HEK293 (cell line): ENCODE measurements at regions not wholly inside any gene's neighbourhood (a gene's known extent, or its start where the extent isn't known, plus 50 kb on each side); places are given as distances from the start of the nearest gene placed in this dataset.

Experiments
- CTCF ChIA-PET: fragments of 350-600 bp; formaldehyde crosslinking; extraction: SDS; loops from one replicate; lab custom pipeline; 2021; ENCODE audit warnings: antibody characterized with exemption; lab: Yijun Ruan, JAX
- POLR2A ChIA-PET: fragments of 300-600 bp; formaldehyde crosslinking; extraction: SDS; loops from one replicate; lab custom pipeline; 2020; ENCODE audit warnings: antibody characterized with exemption, inconsistent platforms; lab: Yijun Ruan, JAX
- H3K27ac ChIP-seq: fragments of 200-500 bp; sonication (Bioruptor generic); 2 replicates; pipeline ENCODE4 v1.5.1; 2014; ENCODE audit warnings: low read depth, low read length, control low read depth, inconsistent platforms; ENCODE audit errors: extremely low read depth
- H3K36me3 ChIP-seq, 2 experiments: fragments of 200-500 bp in 1 of 2; sonication (Bioruptor generic) in 1 of 2; 1 replicate in 1 of 2; 2 replicates in 1 of 2; pipeline ENCODE4 v1.5.1; 2014 to 2017; ENCODE audit warnings: inconsistent platforms in 2 of 2, low read length in 2 of 2; ENCODE audit not compliant: control insufficient read depth in 2 of 2, insufficient read depth in 1 of 2
- H3K4me1 ChIP-seq: fragments of 200-500 bp; sonication (Bioruptor generic); 2 replicates; pipeline ENCODE4 v1.5.1; 2014; ENCODE audit warnings: mild to moderate bottlenecking, low read length, inconsistent platforms; ENCODE audit not compliant: control insufficient read depth, insufficient read depth
- H3K4me3 ChIP-seq: 2 replicates; pipeline ENCODE4 v1.5.1; 2011; ENCODE audit warnings: low read depth, mild to moderate bottlenecking, control low read depth, low read length, moderate library complexity
- H3K9me3 ChIP-seq: fragments of 200-500 bp; sonication (Bioruptor generic); 2 replicates; pipeline ENCODE4 v1.5.1; 2014; ENCODE audit warnings: low read depth, low read length, inconsistent platforms; ENCODE audit not compliant: control insufficient read depth, insufficient read depth
- ATF2 ChIP-seq: fragments of 450-650 bp; formaldehyde crosslinking; IDR thresholded peaks from 2 replicates; pipeline ENCODE4 v1.5.1; 2016; ENCODE audit warnings: missing biosample characterization, missing genetic modification characterization, low read depth
- GFI1B ChIP-seq: fragments of 450-650 bp; formaldehyde crosslinking; IDR thresholded peaks from 2 replicates; pipeline ENCODE4 v1.5.1; 2016; ENCODE audit warnings: missing biosample characterization, missing genetic modification characterization
- SETDB1 ChIP-seq: IDR thresholded peaks from one replicate; pipeline ENCODE4 v1.6.1; 2017; ENCODE audit warnings: mild to moderate bottlenecking, low read length, moderate library complexity, mixed read lengths; ENCODE audit not compliant: insufficient read length
- TCF7L2 ChIP-seq: IDR thresholded peaks from 2 replicates; pipeline ENCODE4 v1.6.1; 2011; ENCODE audit warnings: low read depth, mild to moderate bottlenecking, inconsistent platforms, low read length, moderate library complexity, borderline replicate concordance
- ZEB2 ChIP-seq: fragments of 450-650 bp; formaldehyde crosslinking; IDR thresholded peaks from 2 replicates; pipeline ENCODE4 v1.5.1; 2016; ENCODE audit warnings: missing biosample characterization, missing genetic modification characterization
- ZFP69B ChIP-seq: fragments of 450-650 bp; formaldehyde crosslinking; IDR thresholded peaks from 2 replicates; pipeline ENCODE4 v1.5.1; 2016; ENCODE audit warnings: missing biosample characterization, missing genetic modification characterization
- ZIC2 ChIP-seq: fragments of 450-650 bp; formaldehyde crosslinking; IDR thresholded peaks from 2 replicates; pipeline ENCODE4 v1.5.1; 2016; ENCODE audit warnings: missing biosample characterization, missing genetic modification characterization
- ZNF10 ChIP-seq: fragments of 450-650 bp; formaldehyde crosslinking; IDR thresholded peaks from 2 replicates; pipeline ENCODE4 v1.5.1; 2017; ENCODE audit warnings: missing biosample characterization, missing genetic modification characterization
- ZNF146 ChIP-seq: fragments of 450-650 bp; formaldehyde crosslinking; IDR thresholded peaks from 2 replicates; pipeline ENCODE4 v1.5.1; 2016; ENCODE audit warnings: missing biosample characterization, missing genetic modification characterization
- ZNF202 ChIP-seq: fragments of 450-650 bp; formaldehyde crosslinking; IDR thresholded peaks from 2 replicates; pipeline ENCODE4 v1.5.1; 2016; ENCODE audit warnings: missing biosample characterization, missing genetic modification characterization, borderline replicate concordance
- ZNF211 ChIP-seq: fragments of 450-650 bp; formaldehyde crosslinking; IDR thresholded peaks from 2 replicates; pipeline ENCODE4 v1.5.1; 2016; ENCODE audit warnings: low read depth, missing biosample characterization, missing genetic modification characterization
- ZNF292 ChIP-seq: fragments of 450-650 bp; formaldehyde crosslinking; IDR thresholded peaks from 2 replicates; pipeline ENCODE4 v1.5.1; 2016; ENCODE audit warnings: low read depth, missing biosample characterization, missing genetic modification characterization, borderline replicate concordance
- ZNF341 ChIP-seq: fragments of 450-650 bp; formaldehyde crosslinking; IDR thresholded peaks from 2 replicates; pipeline ENCODE4; 2016; ENCODE audit warnings: low read depth, missing biosample characterization, missing genetic modification characterization
- ZNF433 ChIP-seq: fragments of 450-650 bp; formaldehyde crosslinking; IDR thresholded peaks from 2 replicates; pipeline ENCODE4 v1.5.1; 2016; ENCODE audit warnings: missing biosample characterization, missing genetic modification characterization, low read depth
- ZNF530 ChIP-seq: fragments of 450-650 bp; formaldehyde crosslinking; IDR thresholded peaks from 2 replicates; pipeline ENCODE4 v1.5.1; 2016; ENCODE audit warnings: low read depth, missing biosample characterization, missing genetic modification characterization
- ZNF548 ChIP-seq: fragments of 450-650 bp; formaldehyde crosslinking; IDR thresholded peaks from 2 replicates; pipeline ENCODE4 v1.5.1; 2016; ENCODE audit warnings: missing biosample characterization, missing genetic modification characterization
- ZNF555 ChIP-seq: fragments of 450-650 bp; formaldehyde crosslinking; conservative IDR thresholded peaks from 2 replicates; pipeline ENCODE4 v1.5.1; 2017; ENCODE audit warnings: missing biosample characterization, mild to moderate bottlenecking, missing genetic modification characterization, inconsistent platforms
- ZNF561 ChIP-seq: fragments of 450-650 bp; IDR thresholded peaks from 2 replicates; pipeline ENCODE4 v1.5.1; 2018; ENCODE audit warnings: missing biosample characterization, missing genetic modification characterization, borderline replicate concordance
- ZNF600 ChIP-seq: fragments of 450-650 bp; formaldehyde crosslinking; IDR thresholded peaks from 2 replicates; pipeline ENCODE4 v1.5.1; 2016; ENCODE audit warnings: missing biosample characterization, missing genetic modification characterization
- ZNF639 ChIP-seq: fragments of 450-650 bp; formaldehyde crosslinking; IDR thresholded peaks from 2 replicates; pipeline ENCODE4 v1.5.1; 2016; ENCODE audit warnings: missing biosample characterization, missing genetic modification characterization
- ZNF654 ChIP-seq: fragments of 450-650 bp; formaldehyde crosslinking; IDR thresholded peaks from 2 replicates; pipeline ENCODE4 v1.5.1; 2016; ENCODE audit warnings: low read depth, missing biosample characterization, missing genetic modification characterization
- ZNF692 ChIP-seq: fragments of 450-650 bp; formaldehyde crosslinking; IDR thresholded peaks from 2 replicates; pipeline ENCODE4 v1.5.1; 2016; ENCODE audit warnings: missing biosample characterization, missing genetic modification characterization
- ZNF791 ChIP-seq: fragments of 450-650 bp; formaldehyde crosslinking; IDR thresholded peaks from 2 replicates; pipeline ENCODE4 v1.5.1; 2016; ENCODE audit warnings: missing biosample characterization, missing genetic modification characterization
- ZNF792 ChIP-seq: fragments of 450-650 bp; formaldehyde crosslinking; IDR thresholded peaks from 2 replicates; pipeline ENCODE4 v1.5.1; 2016; ENCODE audit warnings: missing biosample characterization, missing genetic modification characterization
- ZSCAN16 ChIP-seq: fragments of 450-650 bp; formaldehyde crosslinking; IDR thresholded peaks from 2 replicates; pipeline ENCODE4 v1.5.1; 2016; ENCODE audit warnings: missing biosample characterization, missing genetic modification characterization
- ZSCAN30 ChIP-seq: fragments of 450-650 bp; IDR thresholded peaks from 2 replicates; pipeline ENCODE4 v1.5.1; 2018; ENCODE audit warnings: missing biosample characterization, mild to moderate bottlenecking, missing genetic modification characterization, moderate library complexity

DNA sequence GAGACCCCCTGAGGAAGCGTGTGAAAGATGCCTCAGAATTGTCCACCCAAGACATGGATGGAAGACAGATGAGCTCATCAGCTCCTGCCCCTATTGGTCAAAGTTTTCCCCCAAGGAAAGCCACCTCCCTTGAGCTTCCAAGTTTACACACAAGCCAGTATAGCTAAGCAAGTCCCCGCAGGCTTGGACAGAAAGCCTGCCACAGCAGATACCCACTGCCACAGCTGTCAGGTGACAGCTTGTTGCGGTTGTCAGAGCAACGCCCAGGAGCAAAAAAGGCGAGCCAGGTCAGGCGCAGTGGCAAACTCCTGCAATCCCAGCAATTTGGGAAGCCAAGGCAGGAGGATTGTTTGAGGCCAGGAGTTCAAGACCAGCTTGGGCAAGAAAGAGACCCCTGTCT is 60.9 kb upstream of the IFNAR2 start:
- ChIA-PET POLR2A (no interaction called here), CTCF (interaction anchor here (0.6 to 0.8 kb wide), 2 partner anchors 9 to 228 kb away, joined by 3 read pairs; no protein-coding TSS in a partner anchor)

DNA sequence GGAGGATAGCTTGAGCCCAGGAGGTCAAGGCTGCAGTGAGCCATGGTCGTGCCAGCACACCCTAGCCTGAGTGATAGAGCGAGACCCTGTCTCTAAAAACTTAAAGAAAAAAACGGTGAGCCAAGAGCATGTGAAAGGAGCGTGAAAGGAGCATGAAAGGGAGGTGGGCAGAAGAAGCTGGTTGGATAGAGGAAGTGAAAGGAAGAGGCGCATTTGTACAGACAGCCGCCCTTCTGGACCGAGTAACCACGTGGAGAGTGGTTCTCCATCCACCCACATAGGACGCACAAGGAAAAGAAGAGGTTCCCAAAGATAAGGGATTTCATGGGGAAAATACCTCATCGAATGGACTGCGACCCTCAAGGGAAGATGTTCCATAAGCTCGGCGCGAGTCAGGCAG is 60.4 kb upstream of the IFNAR2 start:
- CTCF ChIA-PET: interaction anchor here (0.8 kb wide), 1 partner anchor 229 kb away, joined by 3 read pairs; no protein-coding TSS in a partner anchor
- no peak overlapping the region for H3K27ac ChIP-seq
- TF ChIP-seq ZNF530 (tag by site-specific recombination) (no peak), ZFP69B (tag by site-specific recombination) (no peak), ZNF211 (tag by site-specific recombination) (no peak), ZNF202 (tag by site-specific recombination) (no peak), ZNF10 (tag by site-specific recombination) (no peak)
- TF ChIP-seq, all 188 proteins: peak for 0
- Histone ChIP-seq H3K9me3 (no peaks in the 10 kb centered on the region), H3K36me3 (no peaks in the 10 kb centered on the region), H3K4me3 (no peak overlapping the region), H3K4me1 (no peaks in the 10 kb centered on the region)
- POLR2A ChIA-PET: no interaction called here

More for the DNA sequence above, 60.9 kb upstream of the IFNAR2 start:
- Histone ChIP-seq H3K4me1 (no peaks in the 10 kb centered on the region), H3K27ac (no peak overlapping the region), H3K4me3 (no peak overlapping the region), H3K9me3 (no peaks in the 10 kb centered on the region), H3K36me3 (no peaks in the 10 kb centered on the region)
- no peak for TF ChIP-seq ZNF433
- no peak for TF ChIP-seq ZNF555
- TF ChIP-seq ZNF146 (tag by site-specific recombination): no peak
- TF ChIP-seq ZNF548 (tag by site-specific recombination): no peak
- TF ChIP-seq ZSCAN16 (tag by site-specific recombination): no peak
- no peak for TF ChIP-seq TCF7L2
- no peak for TF ChIP-seq ZIC2 (tag by site-specific recombination)
- no peak for TF ChIP-seq GFI1B (tag by site-specific recombination)
- TF ChIP-seq ZNF692 (tag by site-specific recombination): no peak
- no peak for TF ChIP-seq ZNF654
- no peak for TF ChIP-seq ZNF561
- no peak for TF ChIP-seq ZNF792

GRCh38 chr21:33171616-33172169 is 58.0 kb upstream of the IFNAR2 start:
- no peak overlapping the region for H3K4me3 ChIP-seq
- no peaks in the 10 kb centered on the region for H3K9me3 ChIP-seq
- no peak overlapping the region for H3K27ac ChIP-seq
- H3K4me1 ChIP-seq: no peaks in the 10 kb centered on the region
- ChIA-PET POLR2A (no interaction called here), CTCF (interaction anchor here (0.8 kb wide), 1 partner anchor 21 kb away, joined by 3 read pairs; no protein-coding TSS in a partner anchor)
- TF ChIP-seq ZNF654 (no peak), ZNF341 (tag by site-specific recombination) (peak; percentile 84), ZEB2 (tag by site-specific recombination) (no peak)
- no peaks in the 10 kb centered on the region for H3K36me3 ChIP-seq

DNA sequence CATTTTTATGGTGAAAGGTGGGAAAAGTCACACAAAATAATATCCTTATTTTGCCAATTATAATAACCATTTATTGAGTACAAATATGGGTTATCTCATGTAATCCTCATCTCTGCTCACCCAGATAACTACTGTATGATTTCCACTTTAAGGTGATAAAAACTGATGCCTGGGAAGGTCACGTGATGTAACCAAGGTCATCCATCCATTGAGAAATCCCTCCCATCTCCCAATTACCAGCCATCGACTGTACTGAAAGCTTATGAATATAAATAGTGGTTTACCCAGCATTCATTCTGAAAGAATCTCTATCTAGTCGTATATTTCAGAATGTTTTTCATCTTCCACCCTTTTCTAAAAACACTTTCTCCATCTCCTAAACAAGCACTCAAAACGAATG is 55.0 kb upstream of the IFNAR2 start:
- Histone ChIP-seq H3K4me3 (no peak overlapping the region), H3K9me3 (no peaks in the 10 kb centered on the region), H3K36me3 (no peaks in the 10 kb centered on the region), H3K4me1 (no peaks in the 10 kb centered on the region), H3K27ac (no peak overlapping the region)
- POLR2A ChIA-PET: no interaction called here
- CTCF ChIA-PET: no interaction called here
- no peak for TF ChIP-seq ZNF292
- TF ChIP-seq ZNF600 (tag by site-specific recombination): no peak
- no peak for TF ChIP-seq ZNF792
- TF ChIP-seq ZNF639 (tag by site-specific recombination): no peak
- no peak for TF ChIP-seq ATF2 (tag by site-specific recombination)
- TF ChIP-seq ZSCAN30 (tag by site-specific recombination): no peak
- no peak for TF ChIP-seq SETDB1
- TF ChIP-seq ZNF791 (tag by site-specific recombination): no peak
